IMR-90 (cell line): ENCODE measurements at regions not wholly inside any gene's neighbourhood (a gene's known extent, or its start where the extent isn't known, plus 50 kb on each side); places are given as distances from the start of the nearest gene placed in this dataset.

Experiments
- TF ChIP-seq, protein P1 (sequence below): conservative IDR thresholded peaks from 2 replicates; pipeline ENCODE4 v1.5.1; 2012; ENCODE audit warnings: mild to moderate bottlenecking, low read depth, low read length, improper control_type of control experiment
- TF ChIP-seq, protein P2 (sequence below): fragments of 150-350 bp; IDR thresholded peaks from 2 replicates; pipeline ENCODE4 v1.6.1; 2016; ENCODE audit warnings: low read depth, mild to moderate bottlenecking, low read length, moderate library complexity, borderline replicate concordance

DNA sequence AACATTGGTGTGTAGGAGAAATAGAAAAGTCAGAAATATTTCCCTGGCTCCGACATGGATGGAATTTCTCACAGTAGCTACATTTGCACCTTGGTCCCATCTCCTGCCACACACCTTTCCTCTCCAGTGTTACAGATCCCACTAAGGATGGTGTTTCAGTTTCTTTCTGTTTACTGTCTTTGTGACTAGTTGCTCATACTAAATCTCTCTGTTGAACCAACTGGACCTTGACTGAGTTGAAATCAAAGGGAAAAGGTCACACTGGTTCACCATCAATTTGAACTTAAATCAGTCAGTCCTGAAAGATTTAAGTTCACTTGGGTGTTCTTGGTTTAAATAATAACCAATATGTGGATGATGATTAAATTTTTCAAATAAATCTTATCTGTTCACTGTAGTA is 754.2 kb downstream of the OTOL1 start:
- TF ChIP-seq, protein P1, sequence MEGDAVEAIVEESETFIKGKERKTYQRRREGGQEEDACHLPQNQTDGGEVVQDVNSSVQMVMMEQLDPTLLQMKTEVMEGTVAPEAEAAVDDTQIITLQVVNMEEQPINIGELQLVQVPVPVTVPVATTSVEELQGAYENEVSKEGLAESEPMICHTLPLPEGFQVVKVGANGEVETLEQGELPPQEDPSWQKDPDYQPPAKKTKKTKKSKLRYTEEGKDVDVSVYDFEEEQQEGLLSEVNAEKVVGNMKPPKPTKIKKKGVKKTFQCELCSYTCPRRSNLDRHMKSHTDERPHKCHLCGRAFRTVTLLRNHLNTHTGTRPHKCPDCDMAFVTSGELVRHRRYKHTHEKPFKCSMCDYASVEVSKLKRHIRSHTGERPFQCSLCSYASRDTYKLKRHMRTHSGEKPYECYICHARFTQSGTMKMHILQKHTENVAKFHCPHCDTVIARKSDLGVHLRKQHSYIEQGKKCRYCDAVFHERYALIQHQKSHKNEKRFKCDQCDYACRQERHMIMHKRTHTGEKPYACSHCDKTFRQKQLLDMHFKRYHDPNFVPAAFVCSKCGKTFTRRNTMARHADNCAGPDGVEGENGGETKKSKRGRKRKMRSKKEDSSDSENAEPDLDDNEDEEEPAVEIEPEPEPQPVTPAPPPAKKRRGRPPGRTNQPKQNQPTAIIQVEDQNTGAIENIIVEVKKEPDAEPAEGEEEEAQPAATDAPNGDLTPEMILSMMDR = no peak
- TF ChIP-seq, protein P2, sequence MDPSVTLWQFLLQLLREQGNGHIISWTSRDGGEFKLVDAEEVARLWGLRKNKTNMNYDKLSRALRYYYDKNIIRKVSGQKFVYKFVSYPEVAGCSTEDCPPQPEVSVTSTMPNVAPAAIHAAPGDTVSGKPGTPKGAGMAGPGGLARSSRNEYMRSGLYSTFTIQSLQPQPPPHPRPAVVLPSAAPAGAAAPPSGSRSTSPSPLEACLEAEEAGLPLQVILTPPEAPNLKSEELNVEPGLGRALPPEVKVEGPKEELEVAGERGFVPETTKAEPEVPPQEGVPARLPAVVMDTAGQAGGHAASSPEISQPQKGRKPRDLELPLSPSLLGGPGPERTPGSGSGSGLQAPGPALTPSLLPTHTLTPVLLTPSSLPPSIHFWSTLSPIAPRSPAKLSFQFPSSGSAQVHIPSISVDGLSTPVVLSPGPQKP = no peak
